GM23338 (cell line): ENCODE measurements at regions not wholly inside any gene's neighbourhood (a gene's known extent, or its start where the extent isn't known, plus 50 kb on each side); places are given as distances from the start of the nearest gene placed in this dataset.

Source experiments
- CREB1 ChIP-seq: fragments of 250-450 bp; sonication (Bioruptor Pico); IDR thresholded peaks from 2 replicates; pipeline ENCODE4 v1.5.0; 2020; ENCODE audit warnings: low read depth, mild to moderate bottlenecking, moderate library complexity
- EZH2 ChIP-seq: fragments of 200-600 bp; sonication (generic); IDR thresholded peaks from one replicate; pipeline ENCODE4 v1.8.0; 2017; ENCODE audit warnings: antibody characterized with exemption, mild to moderate bottlenecking, low read depth; ENCODE audit not compliant: unreplicated experiment
- EZH2phosphoT487 ChIP-seq: fragments of 200-600 bp; sonication (generic); IDR thresholded peaks from one replicate; pipeline ENCODE4 v1.8.1; 2018; ENCODE audit warnings: antibody characterized with exemption; ENCODE audit not compliant: unreplicated experiment
- JUNB ChIP-seq: IDR thresholded peaks from one replicate; pipeline ENCODE4 v1.6.1; 2016; ENCODE audit warnings: antibody characterized with exemption; ENCODE audit not compliant: unreplicated experiment
- NANOG ChIP-seq: IDR thresholded peaks from 2 replicates; pipeline ENCODE4 v1.6.1; 2016; ENCODE audit warnings: antibody characterized with exemption, borderline replicate concordance
- POLR2AphosphoS5 ChIP-seq: IDR thresholded peaks from 2 replicates; pipeline ENCODE4 v1.6.1; 2016; ENCODE audit warnings: antibody characterized with exemption, low read depth
- STAT1 ChIP-seq: IDR thresholded peaks from one replicate; pipeline ENCODE4 v1.6.1; 2016; ENCODE audit warnings: antibody characterized with exemption; ENCODE audit not compliant: unreplicated experiment
- ZNF114 ChIP-seq: fragments of 250-450 bp; sonication (Bioruptor Pico); IDR thresholded peaks from 2 replicates; pipeline ENCODE4 v1.5.0; 2020; ENCODE audit warnings: mild to moderate bottlenecking, moderate library complexity
- TF ChIP-seq, protein P1 (sequence below), 2 experiments: fragments of 200-600 bp in 1 of 2; sonication (generic) in 1 of 2; conservative IDR thresholded peaks; 2 replicates each; pipeline versions ENCODE4 v1.5.1 to v1.6.1; 2016 to 2017; ENCODE audit warnings: antibody characterized with exemption in 2 of 2, low read depth in 2 of 2, mild to moderate bottlenecking in 2 of 2, moderate library complexity in 1 of 2
- TF ChIP-seq, protein P2 (sequence below): IDR thresholded peaks from one replicate; pipeline ENCODE4 v1.6.1; 2018; ENCODE audit warnings: antibody characterized with exemption; ENCODE audit not compliant: unreplicated experiment

DNA sequence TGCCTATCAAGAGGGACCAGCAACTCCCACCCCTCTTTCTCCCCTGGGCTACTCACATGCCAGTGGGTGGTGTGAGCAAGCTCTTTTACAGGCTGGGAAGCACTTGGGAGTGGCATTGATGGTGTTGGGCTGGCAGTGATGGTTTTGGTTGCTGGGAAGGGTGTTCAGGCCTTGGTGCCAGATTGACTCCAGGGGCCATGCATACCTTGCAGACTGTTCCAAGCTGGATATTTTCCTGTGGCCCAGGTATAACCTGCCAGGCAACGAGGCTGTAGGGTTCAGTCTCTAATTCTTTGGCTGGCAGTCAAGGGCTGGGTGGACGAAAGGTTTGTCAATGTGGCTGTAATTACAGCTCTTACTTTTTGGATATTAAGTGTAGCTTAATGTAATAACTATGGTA, 177.3 kb downstream of the MACROH2A1 start:
- TF ChIP-seq, protein P1, sequence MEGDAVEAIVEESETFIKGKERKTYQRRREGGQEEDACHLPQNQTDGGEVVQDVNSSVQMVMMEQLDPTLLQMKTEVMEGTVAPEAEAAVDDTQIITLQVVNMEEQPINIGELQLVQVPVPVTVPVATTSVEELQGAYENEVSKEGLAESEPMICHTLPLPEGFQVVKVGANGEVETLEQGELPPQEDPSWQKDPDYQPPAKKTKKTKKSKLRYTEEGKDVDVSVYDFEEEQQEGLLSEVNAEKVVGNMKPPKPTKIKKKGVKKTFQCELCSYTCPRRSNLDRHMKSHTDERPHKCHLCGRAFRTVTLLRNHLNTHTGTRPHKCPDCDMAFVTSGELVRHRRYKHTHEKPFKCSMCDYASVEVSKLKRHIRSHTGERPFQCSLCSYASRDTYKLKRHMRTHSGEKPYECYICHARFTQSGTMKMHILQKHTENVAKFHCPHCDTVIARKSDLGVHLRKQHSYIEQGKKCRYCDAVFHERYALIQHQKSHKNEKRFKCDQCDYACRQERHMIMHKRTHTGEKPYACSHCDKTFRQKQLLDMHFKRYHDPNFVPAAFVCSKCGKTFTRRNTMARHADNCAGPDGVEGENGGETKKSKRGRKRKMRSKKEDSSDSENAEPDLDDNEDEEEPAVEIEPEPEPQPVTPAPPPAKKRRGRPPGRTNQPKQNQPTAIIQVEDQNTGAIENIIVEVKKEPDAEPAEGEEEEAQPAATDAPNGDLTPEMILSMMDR (conservative IDR thresholded peaks at IDR 0.05; ENCODE audit: low read depth in 2 of 2), result no peak
- TF ChIP-seq CREB1 (no peak), POLR2AphosphoS5 (no peak), ZNF114 (CRISPR knock-in tag) (no peak), EZH2 (no peak), EZH2phosphoT487 (no peak), NANOG (no peak), JUNB (no peak), STAT1 (no peak)
- TF ChIP-seq, protein P2, sequence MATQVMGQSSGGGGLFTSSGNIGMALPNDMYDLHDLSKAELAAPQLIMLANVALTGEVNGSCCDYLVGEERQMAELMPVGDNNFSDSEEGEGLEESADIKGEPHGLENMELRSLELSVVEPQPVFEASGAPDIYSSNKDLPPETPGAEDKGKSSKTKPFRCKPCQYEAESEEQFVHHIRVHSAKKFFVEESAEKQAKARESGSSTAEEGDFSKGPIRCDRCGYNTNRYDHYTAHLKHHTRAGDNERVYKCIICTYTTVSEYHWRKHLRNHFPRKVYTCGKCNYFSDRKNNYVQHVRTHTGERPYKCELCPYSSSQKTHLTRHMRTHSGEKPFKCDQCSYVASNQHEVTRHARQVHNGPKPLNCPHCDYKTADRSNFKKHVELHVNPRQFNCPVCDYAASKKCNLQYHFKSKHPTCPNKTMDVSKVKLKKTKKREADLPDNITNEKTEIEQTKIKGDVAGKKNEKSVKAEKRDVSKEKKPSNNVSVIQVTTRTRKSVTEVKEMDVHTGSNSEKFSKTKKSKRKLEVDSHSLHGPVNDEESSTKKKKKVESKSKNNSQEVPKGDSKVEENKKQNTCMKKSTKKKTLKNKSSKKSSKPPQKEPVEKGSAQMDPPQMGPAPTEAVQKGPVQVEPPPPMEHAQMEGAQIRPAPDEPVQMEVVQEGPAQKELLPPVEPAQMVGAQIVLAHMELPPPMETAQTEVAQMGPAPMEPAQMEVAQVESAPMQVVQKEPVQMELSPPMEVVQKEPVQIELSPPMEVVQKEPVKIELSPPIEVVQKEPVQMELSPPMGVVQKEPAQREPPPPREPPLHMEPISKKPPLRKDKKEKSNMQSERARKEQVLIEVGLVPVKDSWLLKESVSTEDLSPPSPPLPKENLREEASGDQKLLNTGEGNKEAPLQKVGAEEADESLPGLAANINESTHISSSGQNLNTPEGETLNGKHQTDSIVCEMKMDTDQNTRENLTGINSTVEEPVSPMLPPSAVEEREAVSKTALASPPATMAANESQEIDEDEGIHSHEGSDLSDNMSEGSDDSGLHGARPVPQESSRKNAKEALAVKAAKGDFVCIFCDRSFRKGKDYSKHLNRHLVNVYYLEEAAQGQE, result no peak
